A673 (cell line): ENCODE measurements at regions not wholly inside any gene's neighbourhood (a gene's known extent, or its start where the extent isn't known, plus 50 kb on each side); places are given as distances from the start of the nearest gene placed in this dataset.

Source experiments
- CTCF ChIP-seq: fragments of 300-800, 200-600 bp; sonication (generic); conservative IDR thresholded peaks from 2 replicates; pipeline ENCODE4 v1.5.1; 2017; ENCODE audit warnings: low read depth, mild to moderate bottlenecking, antibody characterized with exemption, low read length, moderate library complexity, mixed read lengths
- EZH2 ChIP-seq: fragments of 200-600 bp; sonication (generic); IDR thresholded peaks from 2 replicates; pipeline ENCODE4 v1.6.1; 2017; ENCODE audit warnings: borderline replicate concordance, low read depth, mild to moderate bottlenecking, mixed read lengths, antibody characterized with exemption, low read length; ENCODE audit not compliant: poor library complexity, severe bottlenecking

DNA sequence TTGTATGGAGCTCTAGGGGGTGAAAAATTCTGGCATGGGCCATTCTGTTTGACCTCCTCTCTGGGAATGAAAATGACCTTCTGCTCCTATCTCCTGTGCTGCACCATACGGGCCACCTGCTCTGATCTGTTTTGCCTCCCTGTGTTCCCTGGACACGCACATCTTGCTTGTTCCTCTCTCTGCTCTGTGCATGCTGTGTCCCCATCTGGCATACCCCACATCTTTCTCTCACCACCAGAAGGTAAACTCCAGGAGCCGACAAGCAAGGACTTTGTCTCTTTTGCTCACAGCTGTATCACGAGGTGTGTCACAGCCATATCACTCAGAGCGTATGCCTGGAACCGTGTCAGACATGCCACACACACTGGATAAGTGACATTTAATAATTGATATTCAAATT lies 208.4 kb upstream of the DTNBP1 start:
- TF ChIP-seq EZH2 (no peak), CTCF (no peak)
